Mucosa of stomach (tissue), 1 donor: ENCODE measurements at regions not wholly inside any gene's neighbourhood (a gene's known extent, or its start where the extent isn't known, plus 50 kb on each side); places are given as distances from the start of the nearest gene placed in this dataset.

Experiments
- H3K27me3 ChIP-seq: one replicate; pipeline ENCODE4 v1.7.0; 2013; ENCODE audit warnings: mild to moderate bottlenecking, low read length; ENCODE audit not compliant: control insufficient read depth, insufficient read depth
- H3K36me3 ChIP-seq: one replicate; pipeline ENCODE4 v1.7.0; 2013; ENCODE audit warnings: low read length; ENCODE audit not compliant: control insufficient read depth, insufficient read depth
- H3K4me1 ChIP-seq: one replicate; pipeline ENCODE4 v1.7.0; 2013; ENCODE audit warnings: mild to moderate bottlenecking, low read length; ENCODE audit not compliant: control insufficient read depth, insufficient read depth
- H3K4me3 ChIP-seq: one replicate; pipeline ENCODE4 v1.7.0; 2013; ENCODE audit warnings: low read length
- H3K9ac ChIP-seq: one replicate; pipeline ENCODE4 v1.7.0; 2013; ENCODE audit warnings: mild to moderate bottlenecking, low read length, moderate library complexity
- H3K9me3 ChIP-seq: one replicate; pipeline ENCODE4 v1.7.0; 2013; ENCODE audit warnings: mild to moderate bottlenecking, low read length, moderate library complexity; ENCODE audit not compliant: control insufficient read depth
- donor health status: Pancreatic carcinoma.

GRCh38 chr22:48481748-48482147 is 1345.9 kb downstream of the BRD1 start:
- no peaks in the 10 kb centered on the region for H3K9me3 ChIP-seq
- no peak overlapping the region for H3K4me3 ChIP-seq
- no peaks in the 10 kb centered on the region for H3K36me3 ChIP-seq
- no peaks in the 10 kb centered on the region for H3K27me3 ChIP-seq
- no peaks in the 10 kb centered on the region for H3K4me1 ChIP-seq
- H3K9ac ChIP-seq = no peak overlapping the region

- H3K9ac ChIP-seq = no peak overlapping the region
- H3K9me3 ChIP-seq = no peaks in the 10 kb centered on the region
- no peak overlapping the region for H3K4me3 ChIP-seq
- no peaks in the 10 kb centered on the region for H3K36me3 ChIP-seq
- no peaks in the 10 kb centered on the region for H3K4me1 ChIP-seq
- peaks cover 3% of the 10 kb centered on the region for H3K27me3 ChIP-seq
These were observed 1349.0 kb downstream of the BRD1 start for GRCh38 chr22:48478529-48479265.

- no peaks in the 10 kb centered on the region for H3K9me3 ChIP-seq
- peaks cover 3% of the 10 kb centered on the region for H3K27me3 ChIP-seq
- H3K4me1 ChIP-seq = no peaks in the 10 kb centered on the region
- no peak overlapping the region for H3K9ac ChIP-seq
- no peak overlapping the region for H3K4me3 ChIP-seq
- H3K36me3 ChIP-seq = no peaks in the 10 kb centered on the region
These were observed 1349.5 kb downstream of the BRD1 start for GRCh38 chr22:48478124-48478523.

GRCh38 chr22:48477031-48477721 is 1350.5 kb downstream of the BRD1 start:
- H3K9ac ChIP-seq = no peak overlapping the region
- no peaks in the 10 kb centered on the region for H3K36me3 ChIP-seq
- H3K9me3 ChIP-seq = no peaks in the 10 kb centered on the region
- H3K4me1 ChIP-seq = no peaks in the 10 kb centered on the region
- peaks cover 3% of the 10 kb centered on the region for H3K27me3 ChIP-seq
- no peak overlapping the region for H3K4me3 ChIP-seq

- Histone ChIP-seq H3K9me3 (no peaks in the 10 kb centered on the region), H3K4me1 (no peaks in the 10 kb centered on the region), H3K36me3 (no peaks in the 10 kb centered on the region), H3K27me3 (peaks cover 3% of the 10 kb centered on the region), H3K4me3 (no peak overlapping the region), H3K9ac (no peak overlapping the region)
These were observed 1351.1 kb downstream of the BRD1 start for GRCh38 chr22:48476577-48476976.

GRCh38 chr22:48475661-48476345 is 1351.9 kb downstream of the BRD1 start:
- H3K9me3 ChIP-seq = no peaks in the 10 kb centered on the region

GRCh38 chr22:48474881-48475280 is 1352.8 kb downstream of the BRD1 start:
- H3K9me3 ChIP-seq = no peaks in the 10 kb centered on the region
- no peak overlapping the region for H3K4me3 ChIP-seq
- peaks cover 3% of the 10 kb centered on the region for H3K27me3 ChIP-seq

More at GRCh38 chr22:48475661-48476345, 1351.9 kb downstream of the BRD1 start:
- H3K36me3 ChIP-seq = no peaks in the 10 kb centered on the region
- H3K27me3 ChIP-seq = peaks cover 3% of the 10 kb centered on the region
- no peak overlapping the region for H3K9ac ChIP-seq
- no peaks in the 10 kb centered on the region for H3K4me1 ChIP-seq
- H3K4me3 ChIP-seq = no peak overlapping the region

GRCh38 chr22:48473202-48473601 is 1354.5 kb downstream of the BRD1 start:
- Histone ChIP-seq H3K27me3 (peaks cover 3% of the 10 kb centered on the region), H3K9me3 (no peaks in the 10 kb centered on the region), H3K36me3 (no peaks in the 10 kb centered on the region), H3K4me1 (no peaks in the 10 kb centered on the region), H3K9ac (no peak overlapping the region), H3K4me3 (no peak overlapping the region)

More at GRCh38 chr22:48474881-48475280, 1352.8 kb downstream of the BRD1 start:
- Histone ChIP-seq H3K4me1 (no peaks in the 10 kb centered on the region), H3K9ac (no peak overlapping the region), H3K36me3 (no peaks in the 10 kb centered on the region)

GRCh38 chr22:48464246-48464645 is 1363.4 kb downstream of the BRD1 start:
- Histone ChIP-seq H3K36me3 (no peaks in the 10 kb centered on the region), H3K27me3 (peaks cover 3% of the 10 kb centered on the region), H3K4me1 (no peaks in the 10 kb centered on the region)

GRCh38 chr22:48459859-48460823 is 1367.5 kb downstream of the BRD1 start:
- Histone ChIP-seq H3K36me3 (no peaks in the 10 kb centered on the region), H3K9me3 (no peaks in the 10 kb centered on the region), H3K27me3 (peaks cover 3% of the 10 kb centered on the region), H3K4me3 (no peak overlapping the region), H3K9ac (no peak overlapping the region), H3K4me1 (no peaks in the 10 kb centered on the region)

More at GRCh38 chr22:48464246-48464645, 1363.4 kb downstream of the BRD1 start:
- Histone ChIP-seq H3K9me3 (no peaks in the 10 kb centered on the region), H3K4me3 (no peak overlapping the region), H3K9ac (no peak overlapping the region)

- H3K9ac ChIP-seq = no peak overlapping the region
- H3K36me3 ChIP-seq = no peaks in the 10 kb centered on the region
- H3K4me1 ChIP-seq = no peaks in the 10 kb centered on the region
- H3K9me3 ChIP-seq = no peaks in the 10 kb centered on the region
- no peak overlapping the region for H3K4me3 ChIP-seq
- peaks cover 3% of the 10 kb centered on the region for H3K27me3 ChIP-seq
These were observed 1368.4 kb downstream of the BRD1 start for GRCh38 chr22:48459259-48459658.
